H1 (cell line): ENCODE measurements at regions not wholly inside any gene's neighbourhood (a gene's known extent, or its start where the extent isn't known, plus 50 kb on each side); places are given as distances from the start of the nearest gene placed in this dataset.

Experiments
- CTCF ChIA-PET: fragments of 300-600 bp; sonication (Branson Sonifier 250); formaldehyde crosslinking; loops from one replicate; lab custom pipeline; 2021; ENCODE audit not compliant: partially characterized antibody; lab: Charles Lee
- POLR2A ChIA-PET: fragments of 300-600 bp; sonication (Branson Sonifier 250); formaldehyde crosslinking; loops from one replicate; lab custom pipeline; 2021; ENCODE audit warnings: inconsistent platforms; ENCODE audit not compliant: partially characterized antibody; lab: Charles Lee
- DNase-seq, 2 experiments: peaks; one replicate each; pipeline versions ENCODE4 v3.0.0 to v3.0.0-alpha.2; 2010 to 2022; ENCODE audit warnings: low spot score in 2 of 2, low read depth in 1 of 2, mixed read lengths in 1 of 2
- FAIRE-seq: peaks from 2 replicates; lab custom pipeline; 2011; peaks lifted over from hg19 to GRCh38; lab: Jason Lieb, UNC
- H2AFZ ChIP-seq: 2 replicates; pipeline ENCODE4 v1.8.1; 2012; ENCODE audit warnings: low read length, inconsistent platforms
- H2AK5ac ChIP-seq: 2 replicates; pipeline ENCODE4 v1.6.1; 2013; ENCODE audit warnings: low read depth, low read length
- H2BK120ac ChIP-seq: replicated peaks from 2 replicates; pipeline ENCODE3; 2013; ENCODE audit warnings: low read depth, low read length, inconsistent platforms
- H2BK12ac ChIP-seq: 2 replicates; pipeline ENCODE4 v1.6.1; 2013; ENCODE audit warnings: low read depth, low read length
- H2BK15ac ChIP-seq: 2 replicates; pipeline ENCODE4 v1.6.1; 2013; ENCODE audit warnings: low read length
- H2BK20ac ChIP-seq: 2 replicates; pipeline ENCODE4 v1.6.1; 2013; ENCODE audit warnings: low read length
- H2BK5ac ChIP-seq: 2 replicates; pipeline ENCODE4 v1.6.1; 2013; ENCODE audit warnings: low read depth, low read length
- H3K14ac ChIP-seq: 2 replicates; pipeline ENCODE4 v1.6.1; 2013; ENCODE audit warnings: inconsistent platforms; ENCODE audit not compliant: insufficient read length
- H3K18ac ChIP-seq: 2 replicates; pipeline ENCODE4 v1.6.1; 2013; ENCODE audit warnings: low read length; ENCODE audit errors: extremely low read depth
- H3K23ac ChIP-seq: 2 replicates; pipeline ENCODE4 v1.6.1; 2013; ENCODE audit warnings: inconsistent platforms; ENCODE audit not compliant: insufficient read length
- H3K23me2 ChIP-seq: 2 replicates; pipeline ENCODE4 v1.6.1; 2013; ENCODE audit warnings: low read depth, low read length
- H3K27ac ChIP-seq: 2 replicates; pipeline ENCODE4 v1.6.1; 2011; ENCODE audit warnings: low read depth, low read length, inconsistent platforms
- H3K27me3 ChIP-seq, 4 experiments: replicated peaks in 1 of 4; 1 replicate in 1 of 4; 2 replicates in 3 of 4; pipeline versions ENCODE4 v1.6.1 to v1.8.1; 2011 to 2013; ENCODE audit warnings: low read length in 3 of 4, mild to moderate bottlenecking in 3 of 4, inconsistent platforms in 2 of 4, mixed read lengths in 2 of 4, moderate library complexity in 1 of 4; ENCODE audit not compliant: control insufficient read depth in 3 of 4, insufficient read depth in 3 of 4; ENCODE audit errors: extremely low read depth in 1 of 4
- H3K36me3 ChIP-seq, 4 experiments: 2 replicates each; pipeline versions ENCODE4 v1.6.1 to v1.8.1; 2011 to 2013; ENCODE audit warnings: mild to moderate bottlenecking in 4 of 4, low read length in 3 of 4, moderate library complexity in 2 of 4, control low read depth in 1 of 4, inconsistent platforms in 1 of 4; ENCODE audit not compliant: insufficient read depth in 4 of 4, control insufficient read depth in 2 of 4
- H3K4ac ChIP-seq: replicated peaks from 2 replicates; pipeline ENCODE3; 2013; ENCODE audit warnings: low read length, low read depth, mixed read lengths, inconsistent platforms; ENCODE audit not compliant: insufficient read length
- H3K4me1 ChIP-seq, 4 experiments: replicated peaks in 1 of 4; 1 replicate in 1 of 4; 2 replicates in 3 of 4; pipeline versions ENCODE4 v1.6.1 to v1.8.1; 2011 to 2013; ENCODE audit warnings: low read length in 3 of 4, inconsistent platforms in 2 of 4, mixed read lengths in 1 of 4; ENCODE audit not compliant: insufficient read depth in 4 of 4, control insufficient read depth in 3 of 4
- H3K4me2 ChIP-seq, 2 experiments: 2 replicates each; pipeline versions ENCODE4 v1.6.1 to v1.8.1; 2011 to 2013; ENCODE audit warnings: low read depth in 2 of 2, low read length in 2 of 2, control low read depth in 1 of 2, inconsistent platforms in 1 of 2, mild to moderate bottlenecking in 1 of 2; ENCODE audit not compliant: insufficient read depth in 1 of 2
- H3K4me3 ChIP-seq, 4 experiments: fragments of 200-600, 300-600 bp in 1 of 4; sonication (generic), shearing (Covaris generic), sonication (Bioruptor Twin) in 1 of 4; 2 replicates each; pipeline versions ENCODE4 v1.5.1 to v1.8.1; 2011 to 2016; ENCODE audit warnings: low read length in 4 of 4, low read depth in 3 of 4, control low read depth in 2 of 4, inconsistent platforms in 2 of 4, mild to moderate bottlenecking in 2 of 4, mixed read lengths in 1 of 4, moderate library complexity in 1 of 4; ENCODE audit not compliant: insufficient read depth in 2 of 4; ENCODE audit errors: extremely low read depth in 1 of 4
- H3K56ac ChIP-seq: replicated peaks from 2 replicates; pipeline ENCODE3; 2013; ENCODE audit warnings: low read depth, mild to moderate bottlenecking, mixed read lengths, low read length, inconsistent platforms; ENCODE audit not compliant: insufficient read length
- H3K79me1 ChIP-seq: 2 replicates; pipeline ENCODE4 v1.6.1; 2013; ENCODE audit warnings: low read depth, low read length, control low read depth
- H3K79me2 ChIP-seq, 2 experiments: 2 replicates each; pipeline versions ENCODE4 v1.6.1 to v1.8.1; 2012 to 2013; ENCODE audit warnings: low read length in 2 of 2, mild to moderate bottlenecking in 2 of 2, inconsistent platforms in 1 of 2; ENCODE audit not compliant: insufficient read depth in 2 of 2, control insufficient read depth in 1 of 2
- H3K9ac ChIP-seq, 4 experiments: replicated peaks in 1 of 4; 1 replicate in 1 of 4; 2 replicates in 3 of 4; pipeline versions ENCODE4 v1.6.1 to v1.8.1; 2011 to 2013; ENCODE audit warnings: low read depth in 3 of 4, low read length in 3 of 4, control low read depth in 2 of 4, mild to moderate bottlenecking in 2 of 4, moderate library complexity in 2 of 4, inconsistent platforms in 1 of 4; ENCODE audit errors: extremely low read depth in 1 of 4
- H3K9me3 ChIP-seq, 2 experiments: 2 replicates each; pipeline versions ENCODE4 v1.6.1 to v1.8.1; 2012 to 2013; ENCODE audit warnings: mild to moderate bottlenecking in 2 of 2, moderate library complexity in 2 of 2, control low read depth in 1 of 2, inconsistent platforms in 1 of 2, low read depth in 1 of 2, low read length in 1 of 2, mixed read lengths in 1 of 2; ENCODE audit not compliant: insufficient read depth in 2 of 2
- H4K20me1 ChIP-seq, 2 experiments: replicated peaks in 1 of 2; 2 replicates each; pipeline versions ENCODE3 to v1.8.1; 2011 to 2013; ENCODE audit warnings: inconsistent platforms in 2 of 2, low read length in 2 of 2, mild to moderate bottlenecking in 1 of 2; ENCODE audit not compliant: insufficient read depth in 2 of 2, control insufficient read depth in 1 of 2
- H4K5ac ChIP-seq: 2 replicates; pipeline ENCODE4 v1.6.1; 2013; ENCODE audit warnings: low read length, low read depth, mixed read lengths, inconsistent platforms; ENCODE audit not compliant: insufficient read length
- H4K8ac ChIP-seq: 2 replicates; pipeline ENCODE4 v1.8.0; 2013; ENCODE audit warnings: mild to moderate bottlenecking, moderate library complexity, low read length, inconsistent platforms; ENCODE audit not compliant: insufficient read depth; ENCODE audit errors: extremely low read depth
- H4K91ac ChIP-seq: replicated peaks from 2 replicates; pipeline ENCODE3; 2013; ENCODE audit warnings: low read length, mixed read lengths, inconsistent platforms; ENCODE audit not compliant: insufficient read length
- ASH2L ChIP-seq: fragments of 200-600, 300-600 bp; sonication (generic); IDR thresholded peaks from one replicate; pipeline ENCODE4 v1.7.1; 2017; ENCODE audit warnings: low read length
- CBX8 ChIP-seq: fragments of 300-800, 300-1000 bp; sonication (generic); IDR thresholded peaks from 2 replicates; pipeline ENCODE4 v1.7.1; 2016; ENCODE audit warnings: low read depth, low read length, borderline replicate concordance
- CHD2 ChIP-seq: IDR thresholded peaks from 2 replicates; pipeline ENCODE4 v1.6.1; 2012; ENCODE audit warnings: low read length, improper control_type of control experiment
- JUND ChIP-seq: IDR thresholded peaks from 2 replicates; pipeline ENCODE4 v1.6.1; 2011; ENCODE audit warnings: mild to moderate bottlenecking, improper control_type of control experiment, low read length
- MAFK ChIP-seq: IDR thresholded peaks from 2 replicates; pipeline ENCODE4 v1.6.1; 2012; ENCODE audit warnings: low read depth, mild to moderate bottlenecking, improper control_type of control experiment, low read length
- NANOG ChIP-seq: IDR thresholded peaks from 2 replicates; pipeline ENCODE4 v1.6.1; 2011; ENCODE audit warnings: low read length, low read depth, mild to moderate bottlenecking, inconsistent platforms; ENCODE audit not compliant: insufficient read depth, poor library complexity, severe bottlenecking
- POU5F1 ChIP-seq: IDR thresholded peaks from 2 replicates; pipeline ENCODE4 v1.6.1; 2011; ENCODE audit warnings: low read depth, mild to moderate bottlenecking, low read length, moderate library complexity
- RBBP5 ChIP-seq: IDR thresholded peaks from 2 replicates; pipeline ENCODE4 v1.7.1; 2012; ENCODE audit warnings: low read depth, mild to moderate bottlenecking, inconsistent platforms, low read length, moderate library complexity, borderline replicate concordance
- SAP30 ChIP-seq: fragments of 300-600 bp; sonication (generic); IDR thresholded peaks from 2 replicates; pipeline ENCODE4 v1.7.1; 2012; ENCODE audit warnings: low read length, moderate library complexity, mild to moderate bottlenecking, inconsistent platforms; ENCODE audit not compliant: insufficient read depth, insufficient replicate concordance
- SIN3A ChIP-seq, 2 experiments: IDR thresholded peaks in 1 of 2; conservative IDR thresholded peaks in 1 of 2; 2 replicates each; pipeline ENCODE4 v1.6.1; 2011 to 2012; ENCODE audit warnings: low read length in 2 of 2, improper control_type of control experiment in 1 of 2, low read depth in 1 of 2, mild to moderate bottlenecking in 1 of 2
- SIRT6 ChIP-seq: IDR thresholded peaks from one replicate; pipeline ENCODE4 v1.7.1; 2012; ENCODE audit warnings: low read length, inconsistent platforms
- SUZ12 ChIP-seq: fragments of 200-600 bp; sonication (generic); IDR thresholded peaks from 2 replicates; pipeline ENCODE4 v1.6.1; 2012; ENCODE audit warnings: mild to moderate bottlenecking, inconsistent platforms, low read length, moderate library complexity, mixed read lengths
- TCF12 ChIP-seq: IDR thresholded peaks from 2 replicates; pipeline ENCODE4 v1.6.1; 2011; ENCODE audit warnings: low read depth, mild to moderate bottlenecking, low read length
- WGBS, 2 experiments: shearing (Covaris generic) in 1 of 2; methylation state at CpG; one replicate each; pipeline versions ENCODE4 v1.1.6 to v1.1.7; 2013 to 2015; ENCODE audit warnings: low lambda C conversion rate in 2 of 2, mixed read lengths in 2 of 2, inconsistent platforms in 1 of 2, low coverage in 1 of 2, missing lambda C conversion rate in 1 of 2; ENCODE audit not compliant: insufficient replicate concordance in 2 of 2, insufficient coverage in 1 of 2, insufficient read length in 1 of 2; ENCODE audit errors: extremely low coverage in 1 of 2, missing lambda C conversion rate in 1 of 2; 5-methylcytosine and 5-hydroxymethylcytosine counted together

GRCh38 chr18:42404151-42404550 lies 449.1 kb downstream of the PIK3C3 start:
- no peaks in the 10 kb centered on the region for H3K23me2 ChIP-seq
- no peak overlapping the region for H3K18ac ChIP-seq
- no peak overlapping the region for H4K5ac ChIP-seq
- H3K36me3 ChIP-seq, result no peaks in the 10 kb centered on the region; a peak in 1 of 8 replicates
- no peaks in the 10 kb centered on the region for H3K79me1 ChIP-seq
- H4K91ac ChIP-seq, result no peak overlapping the region
- H3K9ac ChIP-seq, result no peak overlapping the region
- WGBS, 2 experiments, result 89% methylated on average over 2 of the region's 2 CpGs; no CpG with 5 or more reads in 1 of the 2 experiments
- H4K20me1 ChIP-seq, result no peaks in the 10 kb centered on the region
- no peak overlapping the region for H3K4ac ChIP-seq
- FAIRE-seq (no peak), DNase-seq (no peak)
- no peak overlapping the region for H2BK12ac ChIP-seq
- H2BK120ac ChIP-seq, result no peak overlapping the region
- H3K9me3 ChIP-seq, result peaks cover 11 to 12% of the 10 kb centered on the region in 2 experiments
- no peak overlapping the region; the same call in 1 of the 2 replicates for H2AFZ ChIP-seq
- no peak overlapping the region for H3K56ac ChIP-seq
- no peak overlapping the region for H3K14ac ChIP-seq
- H2BK20ac ChIP-seq, result no peak overlapping the region
- no peaks in the 10 kb centered on the region for H3K79me2 ChIP-seq
- H3K4me2 ChIP-seq, result no peak overlapping the region
- CTCF ChIA-PET, result no interaction called here
- H2BK5ac ChIP-seq, result no peak overlapping the region
- POLR2A ChIA-PET, result no interaction called here
- H2AK5ac ChIP-seq, result no peak overlapping the region
- no peak overlapping the region for H3K4me3 ChIP-seq
- no peak overlapping the region for H2BK15ac ChIP-seq
- no peaks in the 10 kb centered on the region for H3K27me3 ChIP-seq
- H3K4me1 ChIP-seq, result no peaks in the 10 kb centered on the region
- no peak overlapping the region for H3K23ac ChIP-seq
- H3K27ac ChIP-seq, result no peak overlapping the region
- H4K8ac ChIP-seq, result no peak overlapping the region
- TF ChIP-seq POU5F1 (no peak), CHD2 (no peak), SIRT6 (no peak), ASH2L (no peak), SUZ12 (no peak), SIN3A (conservative IDR thresholded peaks at IDR 0.05 in 1 of 2, IDR thresholded peaks at IDR 0.05 in 1 of 2; ENCODE audit: low read depth in 1 of 2, low read length in 2 of 2) (no peak), SAP30 (no peak), JUND (no peak), MAFK (no peak), CBX8 (no peak), TCF12 (no peak), RBBP5 (no peak), NANOG (no peak)
